KBM-7 (cell line): ENCODE measurements at regions not wholly inside any gene's neighbourhood (a gene's known extent, or its start where the extent isn't known, plus 50 kb on each side); places are given as distances from the start of the nearest gene placed in this dataset.
"Not testable (repeated sequence)": the region's sequence is repeated elsewhere in the genome, so short reads cannot be mapped to it uniquely, and the experiment has no call there.

ENCODE experiments used
- DNase-seq: peaks from one replicate; pipeline ENCODE4 v3.0.0-alpha.2; 2015
- in situ Hi-C: fragments of 300-500 bp; cut with MboI; formaldehyde crosslinking; loops from 2 replicates; pipeline ENCODE4 v1.14.3; 2020; ENCODE audit warnings: low sequenced_read_pairs, low pct_unique_long_range_greater_than_20kb, mixed read lengths

DNA sequence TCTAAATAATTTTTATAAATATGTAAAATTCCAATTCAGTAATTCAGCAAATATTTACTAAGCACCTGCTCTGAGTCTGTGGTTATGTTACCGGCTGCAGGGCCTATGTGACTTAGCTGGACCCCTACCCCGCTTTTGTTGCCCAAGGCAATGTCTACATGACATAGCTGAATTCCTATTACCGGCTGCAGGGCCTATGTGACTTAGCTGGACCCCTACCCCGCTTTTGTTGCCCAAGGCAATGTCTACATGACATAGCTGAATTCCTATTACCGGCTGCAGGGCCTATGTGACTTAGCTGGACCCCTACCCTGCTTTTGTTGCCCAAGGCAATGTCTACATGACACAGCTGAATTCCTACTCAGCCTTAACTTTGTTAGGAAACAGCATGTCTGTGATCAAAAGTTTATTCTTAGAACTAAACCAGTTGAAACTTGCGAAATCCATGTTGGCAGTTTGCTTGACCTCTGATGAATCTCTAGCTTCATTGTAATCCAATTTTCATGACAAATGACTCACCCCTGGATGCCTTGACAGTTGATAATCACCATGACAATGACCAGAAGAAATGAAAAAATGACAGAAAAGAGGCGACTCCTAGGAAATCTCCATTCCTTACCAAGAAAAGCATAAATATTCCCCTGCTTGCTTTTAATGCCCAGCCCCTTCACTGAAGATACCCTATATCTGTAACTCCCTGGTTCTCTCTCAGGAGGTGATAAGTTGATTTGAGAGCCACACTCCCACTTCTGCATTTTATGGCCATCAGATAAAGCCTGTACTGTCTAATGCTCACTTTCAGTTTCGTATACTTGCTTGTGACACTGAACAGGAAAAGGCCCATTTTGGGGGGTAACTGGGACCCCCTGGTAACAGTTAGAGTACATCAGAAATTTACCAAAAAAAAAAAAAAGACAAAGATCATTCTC lies 148.4 kb upstream of the SYT10 start:
- in situ Hi-C loops = no loop called here

DNA sequence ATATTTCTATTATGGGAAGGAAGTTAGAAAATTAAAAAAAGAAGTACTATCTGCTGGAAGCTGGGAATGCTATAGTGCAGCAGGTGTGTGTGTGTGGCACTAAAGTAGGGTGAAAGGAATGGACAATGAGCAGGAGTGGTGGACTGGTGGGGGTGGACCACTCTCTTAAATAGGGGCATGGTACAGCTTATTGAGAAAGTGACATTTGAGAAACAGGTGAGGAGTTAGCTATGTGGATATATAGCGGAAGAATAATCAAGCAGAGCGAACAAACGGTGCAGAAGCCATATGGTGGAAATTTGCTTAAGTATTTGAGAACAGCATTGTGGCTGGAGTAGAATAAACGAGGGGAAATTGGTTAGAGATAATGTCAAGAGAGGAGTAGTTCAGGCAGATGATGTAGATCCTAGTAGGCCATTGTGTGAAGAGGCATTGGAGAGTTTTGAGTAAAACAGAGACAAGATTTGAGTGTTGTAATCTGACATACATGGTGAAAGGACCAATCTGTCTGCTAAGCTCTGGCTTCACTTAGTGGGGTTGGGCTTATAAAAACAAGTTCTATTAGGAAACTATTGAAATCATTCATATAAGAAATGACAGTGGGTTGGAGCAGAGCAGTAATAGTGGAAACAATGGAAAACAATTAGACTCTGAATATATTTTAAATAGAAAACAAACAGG lies 149.2 kb upstream of the SYT10 start:
- in situ Hi-C loops = no loop called here

More for the DNA sequence above, 148.4 kb upstream of the SYT10 start:
- peak; percentile 35 for DNase-seq

DNA sequence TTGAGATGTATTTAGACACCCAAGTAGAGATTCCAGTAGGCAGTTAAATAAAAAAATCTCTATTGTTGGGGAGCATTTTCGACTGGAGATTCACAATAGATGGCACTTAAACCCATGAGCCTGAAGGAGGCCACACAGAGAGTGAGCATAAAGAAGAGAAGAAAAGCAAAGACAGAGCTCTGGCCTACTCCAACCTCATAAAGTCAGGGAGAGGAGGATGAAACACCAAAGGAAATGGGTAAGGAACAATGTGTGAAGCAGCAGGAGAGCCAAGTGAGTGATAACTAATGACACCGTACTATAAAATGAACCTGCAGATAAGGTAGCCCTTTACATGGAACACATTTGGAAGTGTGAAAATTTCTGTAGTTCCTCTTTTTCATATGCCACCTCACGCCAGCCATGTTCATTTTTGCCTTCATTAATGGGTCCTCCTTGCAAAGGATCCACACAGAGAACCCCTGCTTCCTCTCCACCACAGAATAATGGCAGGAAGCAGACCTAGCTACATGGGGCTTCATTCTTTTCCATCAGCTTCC lies 150.0 kb upstream of the SYT10 start:
- in situ Hi-C loops = no loop called here
- no peak for DNase-seq

More for the DNA sequence above, 149.2 kb upstream of the SYT10 start:
- DNase-seq = no peak

DNA sequence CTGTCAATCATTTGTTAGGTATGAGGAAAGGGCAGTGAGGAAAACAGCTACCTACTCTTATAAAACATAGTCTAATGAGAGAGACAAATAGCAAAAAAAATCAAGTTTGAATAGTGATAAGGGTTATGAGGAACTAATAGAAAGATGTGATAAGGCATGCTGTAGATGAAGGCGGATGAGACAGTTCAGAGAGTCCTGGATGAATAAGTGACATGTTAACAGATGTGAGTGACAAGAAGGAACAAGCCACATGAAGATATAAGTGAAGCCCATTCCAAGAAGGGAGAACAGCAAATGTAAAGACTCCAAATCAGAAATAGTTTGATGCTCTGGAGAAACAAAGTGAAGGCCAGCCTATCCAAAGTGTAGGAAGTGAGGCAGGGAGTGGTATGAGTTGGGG lies 154.1 kb upstream of the SYT10 start:
- in situ Hi-C loops = no loop called here

DNA sequence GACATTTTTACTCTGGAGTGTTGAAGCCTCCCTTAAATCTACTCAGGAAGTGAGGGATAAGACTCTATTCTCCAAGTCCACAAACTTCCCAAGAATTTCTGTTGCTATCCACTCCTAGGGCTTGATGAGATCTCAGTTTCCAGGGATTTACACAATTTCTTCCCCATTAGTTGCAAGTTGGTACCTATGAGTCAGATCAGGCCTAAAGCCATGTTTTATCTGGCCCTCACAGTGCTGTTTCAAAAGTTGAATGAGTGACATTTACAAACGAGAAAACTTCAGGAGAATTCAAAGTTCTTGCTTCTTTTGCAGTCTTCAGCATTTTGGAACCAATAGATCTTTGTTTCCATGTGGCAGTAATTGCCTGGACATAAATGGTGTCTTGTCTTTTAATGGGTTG lies 156.4 kb upstream of the SYT10 start:
- no peak for DNase-seq
- in situ Hi-C loops = no loop called here

More for the DNA sequence above, 154.1 kb upstream of the SYT10 start:
- DNase-seq = no peak

DNA sequence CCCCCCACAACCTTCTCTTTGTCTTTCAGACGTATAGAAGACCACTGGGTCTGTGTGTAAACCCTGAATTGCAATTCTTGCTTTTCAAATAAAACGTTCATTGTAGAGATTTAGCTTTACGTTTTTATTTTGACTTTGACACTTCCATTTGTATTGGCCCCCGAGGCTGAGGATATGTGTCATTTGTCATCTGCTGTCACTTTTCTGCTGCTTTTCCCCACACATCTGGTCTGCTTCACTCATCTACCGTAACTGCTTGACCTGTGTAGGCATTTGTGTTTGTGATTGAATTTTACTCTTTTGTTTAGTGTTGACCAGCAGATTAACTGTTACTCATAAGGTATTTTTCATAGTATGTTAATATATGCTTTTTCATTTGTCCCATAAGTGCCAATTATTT lies 157.2 kb upstream of the SYT10 start:
- in situ Hi-C loops = no loop called here
- no peak for DNase-seq

DNA sequence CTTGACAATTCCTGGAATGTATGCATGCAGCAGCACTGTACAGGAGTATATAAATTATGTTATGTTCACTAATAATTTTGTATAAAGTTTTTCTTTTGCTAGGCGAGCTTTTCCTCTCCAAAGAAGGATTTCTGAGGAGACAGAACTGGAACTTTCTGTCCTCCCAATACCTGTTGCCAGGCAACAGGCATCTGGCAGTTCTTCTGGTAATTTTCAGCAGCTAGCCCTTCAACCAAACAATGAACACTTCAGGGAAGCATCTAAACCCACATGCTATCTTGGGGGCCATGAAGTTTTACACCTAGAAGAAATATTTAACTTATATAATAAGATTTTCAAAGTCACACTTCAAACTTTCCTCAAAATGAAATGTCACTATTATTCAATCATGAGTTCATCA lies 162.9 kb upstream of the SYT10 start:
- DNase-seq = no peak
- in situ Hi-C loops = no loop called here

DNA sequence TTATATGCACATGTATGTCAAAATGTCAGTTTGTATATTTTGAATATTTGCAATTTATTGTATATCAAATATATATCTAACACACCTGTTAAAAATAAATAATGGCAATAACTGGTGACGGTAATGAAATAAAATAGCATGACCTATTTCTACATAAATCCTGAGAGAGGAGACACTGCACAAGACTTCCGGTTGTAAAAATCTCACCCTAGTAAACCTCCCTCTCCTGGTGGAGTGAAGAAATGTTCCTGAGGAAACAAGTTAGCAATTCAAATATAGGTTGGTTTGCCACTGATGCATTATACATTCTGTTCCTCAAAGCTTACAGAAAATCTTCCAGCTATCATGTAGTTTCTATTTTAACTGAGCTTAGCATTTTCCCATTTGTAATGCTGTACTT lies 166.1 kb upstream of the SYT10 start:
- peak; percentile 19 for DNase-seq
- in situ Hi-C loops = no loop called here

DNA sequence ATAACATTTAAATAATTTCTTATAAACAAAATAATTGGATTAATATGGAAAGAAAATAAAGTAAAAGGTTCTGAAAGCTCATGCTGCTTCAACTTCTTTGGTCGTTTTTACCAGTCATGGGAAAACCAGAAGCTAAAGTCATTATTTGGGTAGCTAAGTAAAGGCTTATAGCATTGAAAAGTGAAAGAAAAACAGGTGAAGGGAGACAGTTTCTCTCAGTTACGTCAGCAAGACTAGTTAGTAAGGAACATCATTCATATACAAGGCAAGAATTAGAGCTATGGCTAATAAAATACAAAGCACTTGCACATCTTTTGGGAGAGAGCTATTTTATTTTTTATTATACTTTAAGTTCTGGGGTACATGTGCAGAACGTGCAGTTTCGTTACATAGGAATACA lies 170.3 kb upstream of the SYT10 start:
- in situ Hi-C loops = no loop called here
- no peak for DNase-seq

DNA sequence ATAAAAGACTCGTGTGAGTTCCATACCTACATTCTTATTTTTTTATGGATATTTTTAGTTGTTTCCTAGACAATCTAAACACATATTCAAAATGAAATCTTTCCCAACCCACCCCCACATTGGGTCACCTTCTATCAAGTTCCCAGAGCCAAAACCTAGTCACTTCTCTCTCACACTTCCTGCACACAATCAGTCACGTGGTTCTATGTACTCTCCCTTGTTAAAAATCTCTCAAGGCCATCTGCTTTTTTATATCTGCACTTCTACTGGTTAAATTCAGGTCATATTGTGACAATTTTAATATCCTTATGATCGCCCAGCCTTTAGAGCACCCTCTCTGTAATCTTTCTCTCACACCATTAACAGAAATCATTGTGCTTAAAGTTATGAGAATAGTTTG lies 175.0 kb upstream of the SYT10 start:
- in situ Hi-C loops = no loop called here
- DNase-seq = no peak

DNA sequence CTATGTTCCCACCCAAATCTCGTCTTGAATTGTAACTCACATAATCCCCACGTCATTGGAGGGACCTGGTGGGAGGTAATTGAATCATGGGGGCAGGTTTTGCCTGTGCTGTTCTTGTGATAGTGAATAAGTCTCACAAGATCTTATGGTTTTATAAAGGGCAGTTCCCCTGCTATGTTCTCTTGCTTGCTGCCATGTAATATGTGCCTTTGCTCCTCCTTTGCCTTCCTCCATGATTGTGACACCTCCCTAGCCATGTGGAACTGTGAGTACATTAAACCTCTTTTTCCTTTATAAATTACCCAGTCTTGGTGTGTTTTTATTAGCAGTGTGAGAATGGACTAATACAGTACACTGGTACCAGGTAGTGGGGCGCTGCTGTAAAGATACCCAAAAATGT lies 177.6 kb upstream of the SYT10 start:
- in situ Hi-C loops = no loop called here
- no peak for DNase-seq

DNA sequence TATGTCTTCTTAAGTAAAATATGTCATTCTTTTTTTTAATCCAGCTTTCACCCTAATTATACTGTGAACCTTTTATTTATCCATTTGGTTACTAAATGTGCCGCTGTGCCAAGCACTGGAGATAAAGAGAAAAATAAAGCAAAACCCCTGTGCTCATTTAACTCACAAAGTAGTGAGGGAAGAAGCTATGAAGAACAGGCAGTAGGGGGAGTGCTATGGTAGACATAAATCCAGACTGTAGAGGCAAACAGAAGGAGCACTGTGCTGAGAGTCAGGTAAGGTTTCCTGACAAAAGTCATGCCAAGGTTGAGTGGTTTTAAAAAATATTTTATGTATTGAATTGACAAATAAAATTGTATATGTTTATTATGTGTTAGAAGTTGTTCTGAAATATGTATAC lies 188.5 kb upstream of the SYT10 start:
- DNase-seq = no peak

DNA sequence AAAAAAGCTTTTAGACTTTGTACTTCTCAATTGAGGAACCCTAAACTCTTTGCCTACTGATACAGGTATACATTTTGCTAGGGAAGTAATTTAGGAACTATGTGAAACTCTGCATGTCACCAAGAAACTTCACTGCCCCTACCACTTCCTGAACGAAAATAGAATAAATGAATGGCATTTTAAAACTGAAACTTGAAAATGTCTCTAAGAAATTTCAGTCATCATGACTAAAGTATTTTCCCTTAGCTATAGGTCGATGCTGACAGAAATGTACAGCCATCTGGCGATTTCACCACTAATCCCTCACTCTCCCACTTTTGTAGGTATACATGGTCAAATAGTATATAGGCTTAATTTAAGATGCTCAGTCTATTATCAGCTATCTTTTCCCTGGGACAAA lies 194.9 kb upstream of the SYT10 start:
- DNase-seq = no peak
- in situ Hi-C loops = no loop called here

More for the DNA sequence above, 188.5 kb upstream of the SYT10 start:
- in situ Hi-C loops = no loop called here

DNA sequence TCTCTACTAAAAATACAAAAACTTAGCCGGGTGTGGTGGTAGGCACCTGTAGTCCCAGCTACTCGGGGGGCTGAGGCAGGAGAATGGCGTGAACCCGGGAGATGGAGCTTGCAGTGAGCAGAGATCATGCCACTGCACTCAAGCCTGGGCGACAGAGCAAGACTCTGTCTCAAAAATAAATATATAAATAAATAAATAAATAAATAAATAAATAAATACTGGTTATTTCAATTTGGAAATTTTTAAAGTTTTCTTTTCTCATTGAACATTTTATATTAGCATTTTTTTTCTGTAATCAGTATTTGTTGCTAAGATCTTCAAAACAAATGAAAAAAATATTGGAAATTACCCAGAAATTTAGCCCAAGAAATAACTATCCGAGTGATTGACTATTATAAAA lies 197.3 kb upstream of the SYT10 start:
- DNase-seq, in situ Hi-C loops: not testable (repeated sequence)

DNA sequence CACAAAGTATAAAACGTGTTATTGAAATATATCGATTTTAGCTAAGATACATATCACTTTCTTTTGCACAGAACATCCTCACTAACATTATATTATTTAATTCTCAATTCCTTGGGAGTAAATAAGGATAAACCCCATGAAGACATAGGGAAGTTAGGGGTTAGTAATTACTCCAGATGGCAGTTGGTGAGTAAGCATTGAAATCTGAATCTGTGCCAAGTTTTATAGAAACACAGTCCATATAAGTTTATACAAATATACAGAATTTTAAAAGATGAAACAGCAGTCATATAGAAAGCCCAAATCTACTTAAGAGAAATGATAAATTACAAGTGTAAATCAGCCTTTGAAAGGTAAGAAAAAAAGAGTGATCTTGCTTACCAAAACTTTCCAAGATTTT lies 200.4 kb upstream of the SYT10 start:
- in situ Hi-C loops = no loop called here
- no peak for DNase-seq

DNA sequence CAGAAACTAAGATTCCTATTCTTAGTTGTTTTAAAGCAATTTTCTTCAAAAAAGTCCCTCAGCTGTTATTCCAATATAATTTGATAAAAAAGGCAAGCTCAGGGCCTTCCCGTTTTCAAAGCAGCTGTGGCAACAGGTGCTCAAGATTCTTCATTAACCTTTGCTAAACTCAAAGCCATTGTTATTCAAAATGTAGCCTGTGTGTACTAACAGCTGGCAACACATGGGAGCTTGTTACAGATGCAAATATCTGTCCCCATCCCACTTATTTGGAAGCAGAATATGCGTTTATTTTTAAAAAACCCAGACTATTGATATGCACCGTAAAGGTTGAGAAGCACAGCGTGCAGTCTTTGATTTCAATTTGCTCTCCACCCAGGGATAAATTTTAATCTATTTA lies 210.4 kb upstream of the SYT10 start:
- in situ Hi-C loops = no loop called here
- DNase-seq = no peak

DNA sequence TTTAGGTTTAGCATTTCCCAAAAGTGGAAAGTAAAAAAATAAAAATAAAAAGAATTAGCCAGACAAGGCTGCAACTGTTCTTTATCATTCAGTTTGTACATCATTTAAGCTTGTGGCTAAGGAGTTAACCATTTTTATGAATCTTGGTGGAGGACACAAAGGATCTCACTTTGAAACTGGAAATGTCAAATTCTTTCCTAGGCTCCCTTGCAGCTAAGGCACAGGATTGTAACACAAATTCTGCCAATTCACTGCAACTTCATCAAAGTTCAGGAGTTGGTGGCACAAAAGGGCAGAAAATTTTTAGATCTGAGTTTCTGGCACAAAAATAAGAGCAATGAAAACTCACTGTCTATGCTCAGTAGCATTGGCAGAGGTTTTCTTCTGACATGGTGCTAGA lies 211.2 kb upstream of the SYT10 start:
- no peak for DNase-seq
- in situ Hi-C loops = no loop called here

DNA sequence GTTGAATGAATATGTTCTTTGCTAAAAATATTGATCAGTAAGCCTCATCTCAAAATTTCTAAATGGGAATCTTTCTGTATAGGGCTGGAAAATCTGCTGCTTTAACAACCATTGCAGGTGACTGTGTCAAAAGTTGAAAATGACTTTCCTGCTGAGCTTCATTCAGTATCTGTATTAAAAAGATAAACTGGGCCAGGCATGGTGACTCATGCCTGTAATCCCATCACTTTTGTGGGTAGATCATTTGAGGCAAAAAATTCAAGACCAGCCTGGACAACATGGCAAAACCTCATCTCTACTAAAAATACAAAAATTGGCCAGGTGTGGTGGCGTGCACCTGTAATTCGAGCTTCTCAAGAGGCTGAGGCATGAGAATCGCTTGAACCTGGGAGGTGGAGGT lies 213.7 kb upstream of the SYT10 start:
- no peak for DNase-seq
- in situ Hi-C loops = no loop called here

DNA sequence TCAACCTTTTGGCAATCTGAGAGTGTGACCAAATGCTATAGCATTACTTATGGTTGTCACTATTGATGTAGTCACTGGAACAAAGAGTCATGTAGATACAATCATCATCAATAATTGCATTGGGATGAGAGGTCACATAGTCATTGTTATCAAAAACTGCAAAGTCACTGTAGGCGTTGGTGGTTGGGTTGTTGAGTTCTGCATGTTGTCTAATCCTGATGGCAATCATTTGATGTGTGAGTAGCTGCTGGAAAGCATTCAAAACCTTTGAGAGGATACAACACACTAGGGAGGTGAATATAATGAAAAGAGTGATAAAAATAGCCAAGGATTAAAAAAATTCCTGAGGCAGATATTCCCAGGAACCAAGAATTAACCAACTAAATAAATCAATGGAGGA lies 214.7 kb upstream of the SYT10 start:
- DNase-seq = no peak
- in situ Hi-C loops = no loop called here

DNA sequence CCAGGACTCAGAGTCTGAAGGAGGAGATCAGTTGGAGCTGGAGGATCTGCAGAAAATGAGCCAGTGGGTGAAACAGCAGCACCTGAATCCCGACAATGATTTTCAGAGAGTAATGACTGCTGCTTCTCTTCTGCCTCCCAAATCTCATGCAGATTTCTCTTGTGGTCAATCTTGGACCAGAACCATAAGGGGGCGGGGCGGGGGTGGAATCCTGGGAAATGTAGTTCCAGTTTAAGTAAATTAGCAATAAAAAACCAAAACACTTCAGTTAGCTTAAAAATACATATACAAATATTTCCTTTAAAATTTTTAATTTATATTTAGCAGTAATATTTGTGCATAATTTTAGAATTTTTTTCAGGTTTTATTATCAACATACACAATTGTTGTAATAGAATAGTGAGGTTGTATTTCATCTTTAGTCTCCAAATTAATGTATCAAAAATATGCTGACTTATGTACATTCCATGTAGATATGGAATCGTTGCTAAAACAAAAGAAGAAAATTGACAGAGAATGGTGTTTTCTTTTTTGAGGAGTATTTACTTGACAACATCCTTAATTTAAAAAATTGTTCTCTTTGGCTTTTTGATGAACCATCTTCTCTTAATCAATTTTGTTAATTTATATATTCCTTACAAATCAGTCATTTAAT lies 223.5 kb upstream of the SYT10 start:
- DNase-seq = no peak
- in situ Hi-C loops = no loop called here
